Kidney epithelial cell (primary cell): ENCODE measurements at regions not wholly inside any gene's neighbourhood (a gene's known extent, or its start where the extent isn't known, plus 50 kb on each side); places are given as distances from the start of the nearest gene placed in this dataset.

Experiments used
- DNase-seq: peaks from one replicate; pipeline ENCODE4 v3.0.0-alpha.2; 2010; ENCODE audit warnings: low read depth
- H3K27me3 ChIP-seq: 2 replicates; pipeline ENCODE4 v1.6.0; 2011; ENCODE audit warnings: low read length; ENCODE audit not compliant: control insufficient read depth, insufficient read depth
- H3K36me3 ChIP-seq: 2 replicates; pipeline ENCODE4 v1.5.1; 2011; ENCODE audit warnings: low read length; ENCODE audit not compliant: control insufficient read depth, insufficient read depth
- H3K4me3 ChIP-seq: 2 replicates; pipeline ENCODE4 v1.5.1; 2011; ENCODE audit warnings: low read depth, mild to moderate bottlenecking, control low read depth, low read length
- CTCF ChIP-seq: IDR thresholded peaks from 2 replicates; pipeline ENCODE4 v1.5.1; 2011; ENCODE audit warnings: mild to moderate bottlenecking, moderate library complexity, low read length, control low read depth, inconsistent platforms; ENCODE audit not compliant: insufficient read depth, poor library complexity, severe bottlenecking

GRCh38 chr15:81633889-81634288 lies 259.9 kb upstream of the TMC3 start:
- TF ChIP-seq CTCF: no peak
- no peak for DNase-seq

GRCh38 chr15:81625896-81626295 lies 251.9 kb upstream of the TMC3 start:
- H3K4me3 ChIP-seq: no peak overlapping the region
- no peak for DNase-seq
- no peak for TF ChIP-seq CTCF
- H3K27me3 ChIP-seq: no peaks in the 10 kb centered on the region
- H3K36me3 ChIP-seq: no peaks in the 10 kb centered on the region

More at GRCh38 chr15:81633889-81634288, 259.9 kb upstream of the TMC3 start:
- H3K36me3 ChIP-seq: no peaks in the 10 kb centered on the region
- H3K27me3 ChIP-seq: no peaks in the 10 kb centered on the region
- no peak overlapping the region for H3K4me3 ChIP-seq

GRCh38 chr15:81619002-81619401 lies 245.0 kb upstream of the TMC3 start:
- H3K4me3 ChIP-seq: no peak overlapping the region
- H3K27me3 ChIP-seq: no peaks in the 10 kb centered on the region
- H3K36me3 ChIP-seq: no peaks in the 10 kb centered on the region
- no peak for DNase-seq
- no peak for TF ChIP-seq CTCF

- Histone ChIP-seq H3K4me3 (no peak overlapping the region), H3K27me3 (no peaks in the 10 kb centered on the region), H3K36me3 (no peaks in the 10 kb centered on the region)
- TF ChIP-seq CTCF: no peak
- DNase-seq: no peak
These were observed 238.6 kb upstream of the TMC3 start for GRCh38 chr15:81612631-81613030.

GRCh38 chr15:81611679-81612078 lies 237.7 kb upstream of the TMC3 start:
- H3K4me3 ChIP-seq: no peak overlapping the region

More at GRCh38 chr15:81611679-81612078, 237.7 kb upstream of the TMC3 start:
- TF ChIP-seq CTCF: no peak
- H3K36me3 ChIP-seq: no peaks in the 10 kb centered on the region
- no peak for DNase-seq
- H3K27me3 ChIP-seq: no peaks in the 10 kb centered on the region
